Rectal smooth muscle tissue (tissue), 1 donor: ENCODE measurements at regions not wholly inside any gene's neighbourhood (a gene's known extent, or its start where the extent isn't known, plus 50 kb on each side); places are given as distances from the start of the nearest gene placed in this dataset.

Experiments
- H3K27ac ChIP-seq: one replicate; pipeline ENCODE4 v1.7.0; 2013; ENCODE audit warnings: low read depth, low read length, inconsistent platforms
- H3K27me3 ChIP-seq: one replicate; pipeline ENCODE4 v1.7.0; 2013; ENCODE audit warnings: low read length; ENCODE audit not compliant: control insufficient read depth, insufficient read depth
- H3K36me3 ChIP-seq: one replicate; pipeline ENCODE4 v1.7.0; 2013; ENCODE audit warnings: low read length; ENCODE audit not compliant: control insufficient read depth, insufficient read depth
- H3K4me1 ChIP-seq: one replicate; pipeline ENCODE4 v1.7.0; 2013; ENCODE audit warnings: low read length; ENCODE audit not compliant: control insufficient read depth, insufficient read depth
- H3K4me3 ChIP-seq: one replicate; pipeline ENCODE4 v1.7.0; 2013; ENCODE audit warnings: low read length
- H3K9ac ChIP-seq: one replicate; pipeline ENCODE4 v1.7.0; 2013; ENCODE audit warnings: low read length

- Histone ChIP-seq H3K9ac (no peak overlapping the region), H3K4me3 (no peak overlapping the region), H3K27me3 (no peaks in the 10 kb centered on the region), H3K4me1 (no peaks in the 10 kb centered on the region), H3K27ac (no peak overlapping the region), H3K36me3 (no peaks in the 10 kb centered on the region)
Measured at GRCh38 chr2:8198766-8199382, 483.0 kb upstream of the ID2 start.

DNA sequence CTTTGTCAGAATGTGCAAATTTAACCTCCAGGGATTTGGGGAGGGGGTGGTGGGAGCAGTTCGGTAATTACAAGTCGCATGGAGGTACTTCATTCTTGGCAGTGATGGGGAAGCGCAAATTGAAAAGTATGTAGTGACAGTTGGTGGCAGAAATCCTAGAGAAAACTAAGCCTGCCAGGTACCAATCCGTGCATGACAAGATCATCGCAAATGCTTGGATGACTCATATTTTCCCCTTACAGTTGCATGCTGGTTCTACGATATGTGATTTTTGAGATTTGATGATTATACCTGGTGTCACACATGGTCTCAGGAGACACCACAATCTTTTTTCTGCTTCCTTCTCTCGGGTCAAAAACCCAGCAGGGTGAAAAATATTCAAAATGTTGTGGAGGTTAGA is 479.7 kb upstream of the ID2 start:
- Histone ChIP-seq H3K4me1 (no peaks in the 10 kb centered on the region), H3K4me3 (no peak overlapping the region), H3K36me3 (no peaks in the 10 kb centered on the region), H3K27me3 (no peaks in the 10 kb centered on the region), H3K27ac (no peak overlapping the region), H3K9ac (no peak overlapping the region)

DNA sequence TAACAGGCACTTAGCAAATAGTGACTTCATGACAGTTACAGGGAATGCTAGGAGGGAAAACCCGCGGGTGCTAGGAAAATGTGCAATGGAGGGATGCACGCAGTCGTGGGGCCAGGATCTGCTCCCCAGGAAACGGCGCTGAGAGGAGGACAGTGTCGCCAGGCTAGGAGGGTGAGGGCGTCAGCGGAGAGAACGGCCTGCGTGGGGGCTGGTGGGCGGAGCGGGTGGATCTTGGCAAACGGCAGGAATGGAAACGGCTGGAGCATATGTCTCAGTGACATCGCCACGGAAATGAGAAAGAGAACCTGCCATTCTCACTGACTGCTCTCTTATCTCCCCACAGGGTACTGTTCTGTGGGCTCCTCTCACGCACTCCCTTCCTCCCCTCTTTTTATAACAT is 478.5 kb upstream of the ID2 start:
- Histone ChIP-seq H3K36me3 (no peaks in the 10 kb centered on the region), H3K9ac (no peak overlapping the region), H3K4me1 (no peaks in the 10 kb centered on the region), H3K4me3 (no peak overlapping the region), H3K27me3 (no peaks in the 10 kb centered on the region), H3K27ac (no peak overlapping the region)

- Histone ChIP-seq H3K27me3 (no peaks in the 10 kb centered on the region), H3K36me3 (no peaks in the 10 kb centered on the region), H3K9ac (no peak overlapping the region), H3K4me3 (no peak overlapping the region), H3K27ac (no peak overlapping the region), H3K4me1 (no peaks in the 10 kb centered on the region)
Measured at GRCh38 chr2:8204711-8205110, 477.1 kb upstream of the ID2 start.

GRCh38 chr2:8209494-8209893 is 472.4 kb upstream of the ID2 start:
- H3K27me3 ChIP-seq = no peaks in the 10 kb centered on the region
- no peaks in the 10 kb centered on the region for H3K36me3 ChIP-seq
- no peak overlapping the region for H3K4me3 ChIP-seq
- no peaks in the 10 kb centered on the region for H3K4me1 ChIP-seq
- H3K27ac ChIP-seq = no peak overlapping the region
- H3K9ac ChIP-seq = no peak overlapping the region

DNA sequence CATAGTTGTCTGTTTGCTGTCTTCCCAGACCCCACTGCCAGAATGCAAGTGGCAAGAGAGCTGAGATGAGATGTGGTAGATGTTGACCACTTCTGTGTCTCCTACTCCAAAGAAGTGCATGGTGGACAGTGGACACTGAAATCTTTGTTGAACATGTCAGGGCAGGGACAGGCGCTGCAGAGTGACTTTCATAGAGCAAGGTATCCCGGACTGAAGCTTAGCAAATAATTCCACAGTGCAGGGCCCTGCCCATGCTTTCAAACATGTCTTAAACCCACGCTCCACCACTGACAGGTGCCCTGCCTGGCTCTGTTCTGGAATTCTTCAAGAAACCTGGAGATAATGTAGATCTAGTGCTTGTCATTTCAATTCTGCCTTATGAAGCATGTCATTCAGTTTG is 470.5 kb upstream of the ID2 start:
- Histone ChIP-seq H3K4me1 (no peaks in the 10 kb centered on the region), H3K4me3 (no peak overlapping the region), H3K9ac (no peak overlapping the region), H3K36me3 (no peaks in the 10 kb centered on the region), H3K27ac (no peak overlapping the region), H3K27me3 (no peaks in the 10 kb centered on the region)

DNA sequence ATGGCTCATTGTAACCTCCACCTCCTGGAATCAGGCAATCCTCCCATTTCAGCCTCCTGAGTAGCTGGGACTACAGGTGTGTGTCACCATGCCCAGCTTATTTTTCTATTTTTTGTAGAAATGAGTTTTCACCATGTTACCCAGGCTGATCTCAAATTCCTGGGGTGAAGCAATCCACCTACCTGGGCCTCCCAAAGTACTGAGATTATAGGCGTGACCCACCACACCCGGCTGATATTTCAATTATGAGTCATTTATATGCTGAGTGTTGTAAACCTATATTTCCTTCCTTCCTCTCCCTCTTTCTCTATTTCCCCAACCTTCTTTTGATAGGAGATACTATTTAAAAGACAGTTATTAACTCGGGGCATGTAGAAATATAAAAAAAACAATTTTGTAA is 469.6 kb upstream of the ID2 start:
- Histone ChIP-seq H3K4me3 (no peak overlapping the region), H3K27ac (no peak overlapping the region), H3K36me3 (no peaks in the 10 kb centered on the region), H3K27me3 (no peaks in the 10 kb centered on the region), H3K4me1 (peaks cover 2% of the 10 kb centered on the region), H3K9ac (no peak overlapping the region)

DNA sequence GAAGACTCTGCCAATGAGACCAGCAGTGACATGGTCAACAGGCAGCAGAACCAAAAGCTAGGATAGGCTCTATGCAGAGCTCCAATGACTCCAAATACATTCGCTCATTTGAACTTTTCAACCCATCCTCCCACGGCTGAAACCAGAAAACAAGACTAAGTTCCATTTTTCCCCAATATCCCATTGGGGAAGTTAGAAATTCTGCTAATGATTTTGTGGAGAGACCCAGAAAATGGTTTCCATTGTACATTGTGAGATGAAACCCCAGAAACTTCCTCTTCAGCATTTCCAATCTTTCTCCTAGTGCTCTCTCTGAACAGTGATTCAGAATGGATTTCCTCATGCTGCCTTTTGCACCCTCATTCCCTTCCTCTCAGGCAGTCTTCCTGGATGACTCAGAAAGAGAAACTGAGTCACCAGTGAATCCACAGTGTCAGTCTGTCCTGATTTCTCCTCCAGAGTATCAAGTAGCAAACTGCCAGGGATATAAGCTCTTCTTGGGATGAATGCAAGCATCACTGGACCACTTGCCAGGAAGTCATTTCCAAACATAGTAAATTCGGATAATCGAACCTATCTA is 467.7 kb upstream of the ID2 start:
- Histone ChIP-seq H3K4me3 (no peak overlapping the region), H3K36me3 (no peaks in the 10 kb centered on the region), H3K27ac (no peak overlapping the region), H3K4me1 (peaks cover 4% of the 10 kb centered on the region), H3K9ac (no peak overlapping the region), H3K27me3 (no peaks in the 10 kb centered on the region)

DNA sequence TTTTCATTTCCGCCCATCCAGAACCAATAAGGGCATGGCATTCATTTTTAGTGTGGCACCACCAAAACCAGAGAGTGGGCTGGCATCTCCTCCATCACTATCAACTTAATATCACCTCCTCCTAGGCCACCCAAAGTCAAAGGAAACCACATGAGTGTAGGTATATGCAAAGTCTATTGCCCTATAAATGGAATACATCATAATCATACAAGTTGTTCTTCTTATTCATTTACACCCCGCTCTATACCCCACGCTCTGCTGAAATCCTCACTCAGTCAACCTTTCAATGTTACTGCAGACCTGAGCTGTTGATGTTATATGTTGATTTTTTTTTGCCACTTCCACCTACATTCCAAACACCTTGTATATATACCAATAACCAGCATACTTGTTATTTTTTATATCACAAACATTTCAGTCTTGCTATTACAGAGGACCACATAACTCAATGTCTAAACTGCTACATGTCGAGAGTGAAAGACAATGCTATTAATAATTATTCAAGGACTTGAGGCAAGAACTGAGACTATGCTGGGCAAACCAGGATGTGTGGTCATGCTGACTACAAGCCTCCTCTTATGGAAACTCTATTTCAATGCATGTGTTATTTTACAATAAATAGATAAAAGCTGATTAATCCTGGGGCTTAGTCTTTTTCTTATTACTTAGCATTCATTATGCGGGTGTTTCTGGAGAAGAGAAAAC is 466.5 kb upstream of the ID2 start:
- Histone ChIP-seq H3K9ac (no peak overlapping the region), H3K27me3 (no peaks in the 10 kb centered on the region), H3K4me3 (no peak overlapping the region), H3K27ac (no peak overlapping the region), H3K4me1 (peaks cover 8% of the 10 kb centered on the region), H3K36me3 (no peaks in the 10 kb centered on the region)

DNA sequence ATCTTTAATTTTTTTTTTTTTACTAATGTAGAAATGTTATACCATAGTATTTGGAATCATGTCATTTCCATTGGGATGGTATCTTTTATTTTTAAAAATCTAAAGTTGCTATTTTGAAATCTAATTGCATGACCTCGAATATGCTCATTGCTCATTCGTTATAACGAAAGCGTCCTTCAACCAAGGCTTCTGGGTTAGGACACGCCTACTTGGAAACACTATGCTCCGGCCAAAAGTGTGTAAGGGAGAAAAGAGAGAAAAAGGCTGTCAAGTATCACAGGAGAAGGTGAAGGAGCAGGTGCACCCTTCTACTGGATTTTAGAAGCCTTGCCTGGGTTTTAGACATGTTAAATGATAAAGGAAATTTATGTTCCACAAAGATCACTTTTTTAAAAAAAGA is 465.9 kb upstream of the ID2 start:
- peaks cover 8% of the 10 kb centered on the region for H3K4me1 ChIP-seq
- H3K4me3 ChIP-seq = no peak overlapping the region
- H3K27ac ChIP-seq = no peak overlapping the region
- no peak overlapping the region for H3K9ac ChIP-seq
- no peaks in the 10 kb centered on the region for H3K27me3 ChIP-seq
- no peaks in the 10 kb centered on the region for H3K36me3 ChIP-seq

DNA sequence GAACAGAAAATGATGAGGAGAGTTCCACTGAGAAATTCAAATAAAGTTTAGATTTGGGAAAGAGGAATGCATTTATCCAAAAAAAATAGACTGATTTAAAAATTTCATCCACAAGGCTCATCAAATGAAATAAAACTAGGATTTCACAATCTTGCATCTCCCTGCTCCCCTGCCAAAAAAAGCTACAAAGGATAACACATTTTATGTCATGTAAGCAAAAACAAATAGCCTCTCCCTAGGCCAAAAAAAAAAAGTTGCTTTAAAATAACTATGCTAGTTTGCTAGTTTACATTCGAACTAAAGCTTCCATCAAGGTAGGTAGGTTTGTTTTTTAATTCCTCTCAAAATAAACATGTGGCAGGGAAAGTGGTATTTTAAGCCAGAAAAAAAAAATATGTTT is 465.5 kb upstream of the ID2 start:
- H3K27ac ChIP-seq = no peak overlapping the region
- no peaks in the 10 kb centered on the region for H3K36me3 ChIP-seq
- H3K4me1 ChIP-seq = peaks cover 8% of the 10 kb centered on the region
- no peaks in the 10 kb centered on the region for H3K27me3 ChIP-seq
- no peak overlapping the region for H3K4me3 ChIP-seq
- H3K9ac ChIP-seq = no peak overlapping the region

- peaks cover 8% of the 10 kb centered on the region for H3K4me1 ChIP-seq
- H3K27ac ChIP-seq = peak overlapping the region; percentile 33
- H3K9ac ChIP-seq = no peak overlapping the region
Measured at GRCh38 chr2:8217468-8218030, 464.3 kb upstream of the ID2 start.

DNA sequence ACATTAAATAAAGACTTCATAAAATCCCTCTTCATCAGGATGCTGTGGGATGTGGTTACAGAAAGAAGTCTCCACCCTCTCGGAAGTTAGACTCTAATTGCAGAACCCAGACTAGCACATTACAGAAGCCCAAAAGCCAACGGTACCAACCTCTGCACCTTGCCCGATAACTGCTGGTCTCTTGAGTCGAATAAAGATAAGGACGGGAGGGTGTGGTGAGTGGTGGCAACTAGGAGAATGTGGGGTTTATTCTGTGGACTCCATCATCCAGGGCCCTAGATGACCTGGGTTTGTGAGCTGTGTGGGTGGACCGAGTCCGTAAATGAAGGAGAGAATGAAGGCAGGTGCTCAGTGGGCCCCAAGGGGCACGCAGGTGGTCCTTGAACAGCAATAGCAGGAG is 462.8 kb upstream of the ID2 start:
- Histone ChIP-seq H3K36me3 (no peaks in the 10 kb centered on the region), H3K9ac (no peak overlapping the region), H3K4me1 (peaks cover 8% of the 10 kb centered on the region), H3K27ac (no peak overlapping the region), H3K4me3 (no peak overlapping the region), H3K27me3 (no peaks in the 10 kb centered on the region)

More at GRCh38 chr2:8217468-8218030, 464.3 kb upstream of the ID2 start:
- Histone ChIP-seq H3K27me3 (no peaks in the 10 kb centered on the region), H3K4me3 (no peak overlapping the region), H3K36me3 (no peaks in the 10 kb centered on the region)
